A549 (cell line): ENCODE measurements at regions not wholly inside any gene's neighbourhood (a gene's known extent, or its start where the extent isn't known, plus 50 kb on each side); places are given as distances from the start of the nearest gene placed in this dataset.

ENCODE experiments used
- FOSL2 ChIP-seq, 2 experiments: fragments of 450-650 bp in 1 of 2; fragments of >200 bp in 1 of 2; sonication (Bioruptor Twin) in 1 of 2; formaldehyde crosslinking; IDR thresholded peaks; 2 replicates each; pipeline versions ENCODE4 v1.5.0 to v1.6.1; 2016 to 2020; ENCODE audit warnings: mild to moderate bottlenecking in 1 of 2, moderate library complexity in 1 of 2
- MAZ ChIP-seq: fragments of 150-350 bp; IDR thresholded peaks from 2 replicates; pipeline ENCODE4 v1.6.1; 2014; ENCODE audit warnings: antibody characterized with exemption, low read depth, low read length, borderline replicate concordance
- POLR2AphosphoS2 ChIP-seq: conservative IDR thresholded peaks from 2 replicates; pipeline ENCODE4 v1.6.1; 2012; ENCODE audit warnings: low read length, improper control_type of control experiment, inconsistent platforms
- TF ChIP-seq, protein P1 (sequence below): fragments of >200 bp; sonication (Bioruptor Twin); formaldehyde crosslinking; IDR thresholded peaks from 3 replicates; pipeline ENCODE4 v1.5.1; 2016
- TF ChIP-seq, protein P2 (sequence below): fragments of 150-350 bp; IDR thresholded peaks from 2 replicates; pipeline ENCODE4 v1.6.1; 2014; ENCODE audit warnings: low read depth, mild to moderate bottlenecking, low read length

DNA sequence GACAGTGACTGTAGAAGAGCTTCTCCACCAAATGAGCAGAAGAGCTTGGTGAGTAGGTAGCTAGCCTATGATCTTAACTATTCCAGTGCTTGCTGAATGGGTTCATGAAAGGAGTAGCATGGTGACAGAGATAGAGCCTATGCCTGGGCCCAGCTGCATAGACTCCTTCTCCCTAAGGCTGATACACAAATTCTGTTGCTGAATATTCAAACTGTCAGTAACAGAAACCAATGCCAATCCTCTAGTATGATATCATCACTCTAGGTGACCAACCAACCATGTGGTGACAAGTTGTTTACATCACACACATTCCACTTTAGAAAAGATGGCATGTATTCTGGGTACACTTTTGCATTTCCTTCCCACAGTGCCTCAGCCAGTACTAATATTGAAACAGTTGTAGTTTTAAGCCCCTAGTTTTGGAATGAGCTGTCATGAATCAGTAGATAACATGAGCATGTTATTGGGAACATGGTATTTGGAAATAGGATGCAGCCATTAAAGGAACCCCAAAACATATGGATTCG is 103.4 kb upstream of the GRXCR1 start:
- no peak for TF ChIP-seq FOSL2 (IDR thresholded peaks at IDR 0.05)
- TF ChIP-seq FOSL2 (CRISPR knock-in tag; IDR thresholded peaks at IDR 0.05), result no peak
- TF ChIP-seq, protein P1, sequence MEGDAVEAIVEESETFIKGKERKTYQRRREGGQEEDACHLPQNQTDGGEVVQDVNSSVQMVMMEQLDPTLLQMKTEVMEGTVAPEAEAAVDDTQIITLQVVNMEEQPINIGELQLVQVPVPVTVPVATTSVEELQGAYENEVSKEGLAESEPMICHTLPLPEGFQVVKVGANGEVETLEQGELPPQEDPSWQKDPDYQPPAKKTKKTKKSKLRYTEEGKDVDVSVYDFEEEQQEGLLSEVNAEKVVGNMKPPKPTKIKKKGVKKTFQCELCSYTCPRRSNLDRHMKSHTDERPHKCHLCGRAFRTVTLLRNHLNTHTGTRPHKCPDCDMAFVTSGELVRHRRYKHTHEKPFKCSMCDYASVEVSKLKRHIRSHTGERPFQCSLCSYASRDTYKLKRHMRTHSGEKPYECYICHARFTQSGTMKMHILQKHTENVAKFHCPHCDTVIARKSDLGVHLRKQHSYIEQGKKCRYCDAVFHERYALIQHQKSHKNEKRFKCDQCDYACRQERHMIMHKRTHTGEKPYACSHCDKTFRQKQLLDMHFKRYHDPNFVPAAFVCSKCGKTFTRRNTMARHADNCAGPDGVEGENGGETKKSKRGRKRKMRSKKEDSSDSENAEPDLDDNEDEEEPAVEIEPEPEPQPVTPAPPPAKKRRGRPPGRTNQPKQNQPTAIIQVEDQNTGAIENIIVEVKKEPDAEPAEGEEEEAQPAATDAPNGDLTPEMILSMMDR, result no peak
- no peak for TF ChIP-seq POLR2AphosphoS2
- TF ChIP-seq, protein P2, sequence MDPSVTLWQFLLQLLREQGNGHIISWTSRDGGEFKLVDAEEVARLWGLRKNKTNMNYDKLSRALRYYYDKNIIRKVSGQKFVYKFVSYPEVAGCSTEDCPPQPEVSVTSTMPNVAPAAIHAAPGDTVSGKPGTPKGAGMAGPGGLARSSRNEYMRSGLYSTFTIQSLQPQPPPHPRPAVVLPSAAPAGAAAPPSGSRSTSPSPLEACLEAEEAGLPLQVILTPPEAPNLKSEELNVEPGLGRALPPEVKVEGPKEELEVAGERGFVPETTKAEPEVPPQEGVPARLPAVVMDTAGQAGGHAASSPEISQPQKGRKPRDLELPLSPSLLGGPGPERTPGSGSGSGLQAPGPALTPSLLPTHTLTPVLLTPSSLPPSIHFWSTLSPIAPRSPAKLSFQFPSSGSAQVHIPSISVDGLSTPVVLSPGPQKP, result no peak
- TF ChIP-seq MAZ, result no peak
